ENCODE measurements at regions not wholly inside any gene's neighbourhood (a gene's known extent, or its start where the extent isn't known, plus 50 kb on each side); places are given as distances from the start of the nearest gene placed in this dataset.

DNA sequence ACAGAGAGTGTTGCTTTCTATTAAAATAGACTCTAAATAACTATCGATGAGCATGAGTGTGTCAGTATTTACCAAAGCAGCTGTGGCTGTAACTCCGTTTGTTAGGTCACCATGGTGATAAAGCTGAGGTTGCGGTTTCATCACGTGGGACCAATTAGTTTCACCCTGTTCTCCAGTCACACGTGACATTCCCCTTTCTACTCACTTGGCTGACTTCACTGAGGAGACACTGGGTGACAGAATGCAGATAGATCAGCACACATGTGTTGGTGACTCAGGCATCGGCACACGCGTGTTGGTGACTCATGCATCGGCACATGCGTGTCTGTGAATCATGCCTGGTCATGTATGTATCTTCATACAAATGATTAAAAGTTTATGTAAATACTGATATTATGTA, 285.4 kb downstream of the THBS2 start:
- DNase-seq (ENCODE audit: insufficient read length, low spot score) (no peak), FAIRE-seq (peak; percentile 26)
- no peak for TF ChIP-seq POLR2A (IDR thresholded peaks at IDR 0.05; ENCODE audit: low read depth, low read length)
- TF ChIP-seq TAF1 (IDR thresholded peaks at IDR 0.05; ENCODE audit: low read depth, low read length), result no peak
- no peak for TF ChIP-seq POU2F2 (IDR thresholded peaks at IDR 0.05; ENCODE audit: low read depth, low read length)
- no peak for TF ChIP-seq POLR2AphosphoS5 (IDR thresholded peaks at IDR 0.05; ENCODE audit: low read depth, low read length)

DNA sequence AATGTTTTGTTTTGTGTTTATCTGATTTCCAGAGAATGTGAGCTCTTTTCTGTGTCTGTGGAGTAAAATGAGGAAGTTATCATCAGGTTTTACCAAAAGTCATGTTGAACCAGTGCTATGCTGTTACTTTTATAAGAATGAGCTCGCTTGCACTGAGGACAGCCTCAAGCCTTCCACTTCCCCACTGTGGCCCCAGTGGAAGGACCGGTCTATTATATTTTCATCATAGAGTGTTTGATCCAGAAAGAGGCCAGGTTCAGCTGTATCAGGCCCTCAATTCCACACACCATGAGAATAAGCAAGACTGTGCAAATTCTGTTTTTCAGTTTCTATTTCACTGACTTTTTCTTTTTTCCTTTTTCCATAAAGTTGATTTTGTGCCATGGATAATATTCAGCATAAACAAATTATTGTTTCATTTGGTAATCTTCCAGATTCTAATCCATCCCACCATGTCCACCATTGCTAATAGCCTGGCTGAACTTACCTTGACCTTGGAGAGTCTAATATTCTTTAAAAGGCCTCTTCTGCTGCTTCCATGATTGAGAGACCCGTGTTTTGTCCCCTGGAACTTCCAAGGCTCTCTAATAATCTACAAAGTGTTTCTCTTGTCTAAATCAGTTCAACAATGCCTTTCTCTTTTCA, 286.2 kb downstream of the THBS2 start:
- no peak for TF ChIP-seq PAX5 (IDR thresholded peaks at IDR 0.05; ENCODE audit: insufficient read depth, low read length, severe bottlenecking)
- TF ChIP-seq POLR2A (IDR thresholded peaks at IDR 0.05; ENCODE audit: low read depth, low read length), result no peak
- no peak for TF ChIP-seq TAF1 (IDR thresholded peaks at IDR 0.05; ENCODE audit: low read depth, low read length)
- TF ChIP-seq POU2F2 (IDR thresholded peaks at IDR 0.05; ENCODE audit: low read depth, low read length), result no peak
- DNase-seq (ENCODE audit: insufficient read length, low spot score) (no peak), FAIRE-seq (no peak)

DNA sequence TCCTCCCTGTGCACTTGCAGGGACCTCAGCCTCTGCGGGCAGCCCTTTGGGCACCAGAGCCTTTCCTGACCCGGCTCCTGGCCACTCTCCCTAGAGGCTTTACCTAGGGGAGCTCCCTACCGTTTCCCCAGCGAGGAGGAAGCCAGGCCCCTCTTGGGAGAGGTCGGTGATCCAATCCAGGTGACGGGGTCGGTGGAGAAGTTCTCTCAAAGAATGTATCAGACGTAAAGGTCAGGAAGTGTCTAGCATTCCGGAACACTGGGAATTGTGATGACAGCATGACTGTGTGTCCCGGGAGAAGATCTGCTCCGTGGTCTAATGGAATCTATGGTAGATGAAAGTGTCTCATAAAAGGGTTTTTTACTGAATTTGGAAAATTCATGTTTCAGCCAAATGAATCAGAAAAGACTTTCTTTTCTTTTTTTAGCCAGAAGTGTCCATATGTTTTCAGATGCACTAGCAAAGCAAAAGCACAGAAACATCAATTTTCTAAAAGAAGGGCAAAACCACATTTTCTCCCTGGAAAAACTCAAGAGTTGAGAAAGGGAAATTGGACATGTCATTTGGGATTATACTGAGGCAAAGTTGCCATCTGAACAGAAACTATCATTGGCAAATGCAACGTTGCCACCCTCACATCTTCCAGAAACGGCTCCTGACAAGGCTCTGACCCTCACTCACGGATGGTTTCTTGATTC, 289.4 kb downstream of the THBS2 start:
- TF ChIP-seq POLR2AphosphoS5 (IDR thresholded peaks at IDR 0.05; ENCODE audit: low read depth, low read length), result no peak
- TF ChIP-seq SPI1 (IDR thresholded peaks at IDR 0.05; ENCODE audit: low read depth, low read length), result no peak
- TF ChIP-seq POLR2A (IDR thresholded peaks at IDR 0.05; ENCODE audit: low read depth, low read length), result no peak
- no peak for TF ChIP-seq PAX5 (IDR thresholded peaks at IDR 0.05; ENCODE audit: insufficient read depth, low read length, severe bottlenecking)
- no peak for TF ChIP-seq POU2F2 (IDR thresholded peaks at IDR 0.05; ENCODE audit: low read depth, low read length)
- TF ChIP-seq TAF1 (IDR thresholded peaks at IDR 0.05; ENCODE audit: low read depth, low read length), result no peak
- no peak for DNase-seq (ENCODE audit: insufficient read length, low spot score)
- no peak for FAIRE-seq

DNA sequence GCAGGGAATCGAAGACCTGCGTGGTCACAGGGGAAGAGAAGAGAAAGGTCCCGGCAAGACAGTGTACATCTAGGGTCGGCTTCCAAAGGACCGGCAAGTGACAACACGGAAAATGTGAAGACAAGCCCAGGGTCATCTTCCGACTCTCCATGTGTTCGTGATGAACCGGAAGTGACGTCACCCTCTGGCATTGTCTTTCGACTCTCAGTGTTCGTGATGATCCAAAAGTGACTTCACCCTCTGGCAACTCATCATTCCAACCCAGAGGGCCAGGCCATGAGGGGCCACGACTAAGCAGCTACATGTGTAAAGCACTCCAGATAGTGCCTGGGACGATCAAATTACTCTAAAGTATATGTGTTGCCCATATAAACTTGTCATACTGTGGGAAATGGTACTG, 290.8 kb downstream of the THBS2 start:
- FAIRE-seq (no peak), DNase-seq (ENCODE audit: insufficient read length, low spot score) (no peak)

DNA sequence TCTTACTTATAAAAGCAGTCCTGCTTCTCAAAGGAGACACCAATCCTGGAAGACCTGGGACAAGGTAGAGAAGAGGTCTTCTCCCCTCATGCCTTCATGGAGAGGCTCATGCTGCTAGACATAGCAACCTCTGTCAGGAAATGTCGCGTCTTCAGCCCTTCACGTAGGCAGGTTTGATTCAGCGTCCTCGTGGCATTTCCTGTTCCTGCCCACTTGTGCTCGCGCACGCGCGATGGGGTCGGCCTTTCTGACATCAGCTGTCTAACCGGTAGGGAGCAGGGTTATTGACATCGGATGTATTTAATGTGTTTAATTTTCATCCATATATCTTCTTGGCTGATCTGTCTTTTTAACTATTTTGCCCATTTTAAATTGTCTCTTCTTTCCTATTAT, 292.4 kb downstream of the THBS2 start:
- no peak for DNase-seq (ENCODE audit: insufficient read length, low spot score)
- TF ChIP-seq PAX5 (IDR thresholded peaks at IDR 0.05; ENCODE audit: insufficient read depth, low read length, severe bottlenecking), result no peak
- FAIRE-seq, result no peak

More for the DNA sequence above, 290.8 kb downstream of the THBS2 start:
- TF ChIP-seq SPI1 (IDR thresholded peaks at IDR 0.05; ENCODE audit: low read depth, low read length), result no peak
- TF ChIP-seq POU2F2 (IDR thresholded peaks at IDR 0.05; ENCODE audit: low read depth, low read length), result no peak
- TF ChIP-seq POLR2A (IDR thresholded peaks at IDR 0.05; ENCODE audit: low read depth, low read length), result no peak
- TF ChIP-seq POLR2AphosphoS5 (IDR thresholded peaks at IDR 0.05; ENCODE audit: low read depth, low read length), result no peak
- TF ChIP-seq PAX5 (IDR thresholded peaks at IDR 0.05; ENCODE audit: insufficient read depth, low read length, severe bottlenecking), result no peak
- TF ChIP-seq TAF1 (IDR thresholded peaks at IDR 0.05; ENCODE audit: low read depth, low read length), result no peak

DNA sequence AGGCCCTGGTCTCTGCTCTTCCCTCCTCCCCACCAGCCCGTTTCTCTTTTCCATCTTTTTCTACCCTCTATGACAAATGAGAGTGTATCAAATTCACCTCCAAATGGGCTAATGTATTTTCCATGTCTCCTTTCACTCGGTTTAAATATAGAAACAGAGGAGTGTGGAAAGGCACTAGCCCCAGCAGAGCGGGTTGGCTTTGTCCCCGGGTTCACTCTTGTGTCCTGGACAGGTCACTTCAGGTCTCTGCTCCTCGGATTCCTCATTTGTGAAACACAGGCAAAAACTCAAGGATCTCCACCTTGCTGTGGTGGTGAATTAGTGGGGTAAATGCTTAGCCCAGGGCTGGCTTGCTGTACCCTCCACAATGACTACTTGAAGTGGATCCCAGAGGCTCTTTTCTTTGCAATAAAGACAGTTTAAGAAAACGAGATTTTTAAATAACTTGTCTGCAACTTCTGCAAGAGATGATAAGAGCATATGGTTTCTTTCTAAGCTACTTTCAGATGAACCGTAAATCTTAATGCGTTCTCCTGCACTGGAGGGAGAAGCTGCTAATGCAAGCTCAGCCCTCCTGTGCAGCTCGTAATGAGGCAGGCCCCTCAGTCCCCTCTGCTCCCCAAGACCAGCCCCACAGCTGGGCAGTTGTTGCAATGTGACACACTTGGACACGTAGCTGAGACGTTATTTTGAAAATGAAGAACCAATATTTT, 292.9 kb downstream of the THBS2 start:
- no peak for FAIRE-seq
- TF ChIP-seq TAF1 (IDR thresholded peaks at IDR 0.05; ENCODE audit: low read depth, low read length) (no peak), PAX5 (IDR thresholded peaks at IDR 0.05; ENCODE audit: insufficient read depth, low read length, severe bottlenecking) (no peak), POLR2A (IDR thresholded peaks at IDR 0.05; ENCODE audit: low read depth, low read length) (no peak), SPI1 (IDR thresholded peaks at IDR 0.05; ENCODE audit: low read depth, low read length) (no peak), POU2F2 (IDR thresholded peaks at IDR 0.05; ENCODE audit: low read depth, low read length) (no peak), POLR2AphosphoS5 (IDR thresholded peaks at IDR 0.05; ENCODE audit: low read depth, low read length) (no peak)

DNA sequence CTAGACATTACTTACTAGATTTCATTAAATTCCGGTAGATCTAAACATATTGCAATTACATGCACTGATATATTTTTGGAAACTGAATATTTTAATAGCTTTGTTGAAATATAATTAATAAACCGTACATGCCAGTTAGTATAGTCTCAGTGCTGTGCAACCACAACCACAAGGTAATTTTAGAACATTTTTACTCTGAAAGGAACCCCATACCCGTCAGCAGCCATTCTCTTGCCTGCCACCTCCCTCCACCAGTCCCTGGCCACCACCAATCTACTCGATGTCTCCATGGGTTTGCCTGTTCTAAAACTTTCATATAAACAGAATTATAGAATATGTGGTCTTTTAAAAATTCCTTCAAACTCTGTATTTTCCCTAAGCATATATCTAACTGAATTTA, 293.9 kb downstream of the THBS2 start:
- TF ChIP-seq PAX5 (IDR thresholded peaks at IDR 0.05; ENCODE audit: insufficient read depth, low read length, severe bottlenecking) (no peak), TAF1 (IDR thresholded peaks at IDR 0.05; ENCODE audit: low read depth, low read length) (no peak), SPI1 (IDR thresholded peaks at IDR 0.05; ENCODE audit: low read depth, low read length) (no peak), POLR2A (IDR thresholded peaks at IDR 0.05; ENCODE audit: low read depth, low read length) (no peak), POU2F2 (IDR thresholded peaks at IDR 0.05; ENCODE audit: low read depth, low read length) (no peak), POLR2AphosphoS5 (IDR thresholded peaks at IDR 0.05; ENCODE audit: low read depth, low read length) (no peak)
- FAIRE-seq (no peak), DNase-seq (ENCODE audit: insufficient read length, low spot score) (no peak)

More for the DNA sequence above, 292.9 kb downstream of the THBS2 start:
- DNase-seq (ENCODE audit: insufficient read length, low spot score), result no peak

DNA sequence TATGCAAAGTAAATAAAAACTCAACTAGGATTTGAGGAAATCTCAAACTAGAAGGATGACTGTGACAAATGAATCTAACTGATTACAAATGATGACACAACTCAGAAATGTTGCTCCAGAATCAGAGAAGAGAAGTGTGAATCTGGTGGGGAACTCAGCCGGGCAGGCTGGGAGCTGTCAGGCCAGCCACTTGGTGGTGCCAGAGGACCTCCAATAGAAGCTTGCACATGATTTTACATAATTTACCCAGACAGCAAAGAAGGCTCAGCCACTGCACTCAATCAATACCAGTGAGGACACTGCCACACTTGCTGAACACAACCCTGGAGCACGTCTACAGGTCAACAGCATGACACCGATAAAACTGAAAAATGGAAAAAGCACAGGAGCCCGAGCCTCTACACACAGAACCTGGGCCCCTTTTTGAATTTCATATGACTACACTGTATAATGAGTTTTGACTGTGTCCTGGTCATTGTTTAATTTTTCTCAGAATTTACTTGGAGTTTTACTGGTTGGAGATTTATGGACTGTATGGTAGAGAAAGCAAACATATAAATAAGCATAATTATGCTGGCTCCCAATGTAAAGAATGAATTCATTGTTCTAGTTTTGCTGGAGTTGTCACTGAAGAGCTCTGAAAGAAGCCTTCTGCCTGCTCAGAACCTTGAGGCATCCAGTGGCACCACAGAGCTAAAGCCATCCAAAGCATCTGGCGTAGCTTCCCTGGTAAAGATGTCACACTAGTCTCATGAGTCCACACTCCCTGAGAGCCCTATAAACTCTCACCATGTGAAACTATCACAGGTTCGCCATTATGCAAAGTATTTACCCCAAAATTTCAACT, 296.5 kb downstream of the THBS2 start:
- DNase-seq (ENCODE audit: insufficient read length, low spot score), result peak; percentile 45
- TF ChIP-seq SPI1 (IDR thresholded peaks at IDR 0.05; ENCODE audit: low read depth, low read length) (no peak), TAF1 (IDR thresholded peaks at IDR 0.05; ENCODE audit: low read depth, low read length) (no peak), POU2F2 (IDR thresholded peaks at IDR 0.05; ENCODE audit: low read depth, low read length) (no peak), POLR2AphosphoS5 (IDR thresholded peaks at IDR 0.05; ENCODE audit: low read depth, low read length) (no peak), PAX5 (IDR thresholded peaks at IDR 0.05; ENCODE audit: insufficient read depth, low read length, severe bottlenecking) (no peak), POLR2A (IDR thresholded peaks at IDR 0.05; ENCODE audit: low read depth, low read length) (no peak)
- peak; percentile 89 for FAIRE-seq
